Uterus (tissue), 2 donors: ENCODE measurements at regions not wholly inside any gene's neighbourhood (a gene's known extent, or its start where the extent isn't known, plus 50 kb on each side); places are given as distances from the start of the nearest gene placed in this dataset.

Source experiments
- CTCF ChIP-seq, 4 experiments: fragments of 200-600 bp in 2 of 4; fragments of 450-650 bp in 2 of 4; sonication (generic) in 2 of 4; IDR thresholded peaks; one replicate each; pipeline ENCODE4 v1.5.1; 2016 to 2019; ENCODE audit warnings: antibody characterized with exemption in 4 of 4, mild to moderate bottlenecking in 2 of 4, moderate library complexity in 1 of 4
- POLR2A ChIP-seq, 2 donors: fragments of 450-650 bp; IDR thresholded peaks; one replicate each; pipeline ENCODE4 v1.6.1; 2016; ENCODE audit warnings: antibody characterized with exemption in 2 of 2, mild to moderate bottlenecking in 1 of 2, moderate library complexity in 1 of 2

- TF ChIP-seq CTCF (IDR thresholded peaks at IDR 0.05) (no peak), POLR2A (IDR thresholded peaks at IDR 0.05) (no peak)
These were observed 141.9 kb downstream of the CEMIP2 start for GRCh38 chr9:71626395-71626794.
